ENCODE measurements at regions not wholly inside any gene's neighbourhood (a gene's known extent, or its start where the extent isn't known, plus 50 kb on each side); places are given as distances from the start of the nearest gene placed in this dataset.

- Histone ChIP-seq H3K4me1 (no peaks in the 10 kb centered on the region), H3K36me3 (ENCODE audit: low read depth, missing control alignments) (no peaks in the 10 kb centered on the region), H3K4me3 (no peak overlapping the region), H3K27ac (no peak overlapping the region), H3K9me3 (no peaks in the 10 kb centered on the region), H3K27me3 (no peaks in the 10 kb centered on the region)
- intact Hi-C loops (cut with DNase I; ENCODE audit: low total_unique reads), result no loop called here
- TF ChIP-seq CTCF (IDR thresholded peaks at IDR 0.05) (no peak), POLR2A (IDR thresholded peaks at IDR 0.05) (no peak)
- DNase-seq, result no peak
Measured at GRCh38 chr20:7291946-7292345, 524.5 kb downstream of the BMP2 start.

- intact Hi-C loops (cut with DNase I; ENCODE audit: low total_unique reads), result no loop called here
- H3K27ac ChIP-seq, result no peak overlapping the region
- no peaks in the 10 kb centered on the region for H3K4me1 ChIP-seq
- no peak overlapping the region for H3K4me3 ChIP-seq
- no peaks in the 10 kb centered on the region for H3K36me3 ChIP-seq (ENCODE audit: low read depth, missing control alignments)
- no peak for DNase-seq
- H3K9me3 ChIP-seq, result no peaks in the 10 kb centered on the region
- TF ChIP-seq POLR2A (IDR thresholded peaks at IDR 0.05) (no peak), CTCF (IDR thresholded peaks at IDR 0.05) (no peak)
- 88 to 91% methylated on average over 6 of the region's 6 CpGs for WGBS, 2 donors
- H3K27me3 ChIP-seq, result no peaks in the 10 kb centered on the region
Measured at GRCh38 chr20:7294816-7295360, 527.4 kb downstream of the BMP2 start.

GRCh38 chr20:7301807-7302206 lies 534.3 kb downstream of the BMP2 start:
- H3K27me3 ChIP-seq, result no peaks in the 10 kb centered on the region
- no peaks in the 10 kb centered on the region for H3K4me1 ChIP-seq
- no peaks in the 10 kb centered on the region for H3K36me3 ChIP-seq (ENCODE audit: low read depth, missing control alignments)
- H3K4me3 ChIP-seq, result no peak overlapping the region
- H3K27ac ChIP-seq, result no peak overlapping the region
- 87 to 98% methylated on average over 2 of the region's 2 CpGs for WGBS, 2 donors
- H3K9me3 ChIP-seq, result no peaks in the 10 kb centered on the region
- TF ChIP-seq POLR2A (IDR thresholded peaks at IDR 0.05) (no peak), CTCF (IDR thresholded peaks at IDR 0.05) (no peak)
- intact Hi-C loops (cut with DNase I; ENCODE audit: low total_unique reads), result no loop called here
- no peak for DNase-seq

- intact Hi-C loops (cut with DNase I; ENCODE audit: low total_unique reads), result no loop called here
- WGBS, 2 donors, result 53 to 58% methylated on average over 1 to 2 of the region's 2 CpGs
- no peaks in the 10 kb centered on the region for H3K4me1 ChIP-seq
Measured at GRCh38 chr20:7302250-7302649, 534.8 kb downstream of the BMP2 start.

More at GRCh38 chr20:7302250-7302649, 534.8 kb downstream of the BMP2 start:
- DNase-seq, result no peak
- Histone ChIP-seq H3K27ac (no peak overlapping the region), H3K9me3 (no peaks in the 10 kb centered on the region), H3K4me3 (no peak overlapping the region), H3K36me3 (ENCODE audit: low read depth, missing control alignments) (no peaks in the 10 kb centered on the region), H3K27me3 (no peaks in the 10 kb centered on the region)
- TF ChIP-seq POLR2A (IDR thresholded peaks at IDR 0.05) (no peak), CTCF (IDR thresholded peaks at IDR 0.05) (no peak)
